Activated CD8-positive, alpha-beta memory T cell treated with anti-CD3 and anti-CD28 coated beads for 1 hour (primary cell): ENCODE measurements at regions not wholly inside any gene's neighbourhood (a gene's known extent, or its start where the extent isn't known, plus 50 kb on each side); places are given as distances from the start of the nearest gene placed in this dataset.

Experiments used
- DNase-seq, 2 donors: peaks; one replicate each; pipeline ENCODE4 v3.0.0-alpha.2; 2020; ENCODE audit warnings: low read depth in 1 of 2; ENCODE audit errors: extremely low read depth in 1 of 2

- no peak for DNase-seq
Measured at GRCh38 chr22:27635435-27635834, 166.1 kb downstream of the MN1 start.

- no peak for DNase-seq
Measured at GRCh38 chr22:27635852-27636251, 165.7 kb downstream of the MN1 start.

DNA sequence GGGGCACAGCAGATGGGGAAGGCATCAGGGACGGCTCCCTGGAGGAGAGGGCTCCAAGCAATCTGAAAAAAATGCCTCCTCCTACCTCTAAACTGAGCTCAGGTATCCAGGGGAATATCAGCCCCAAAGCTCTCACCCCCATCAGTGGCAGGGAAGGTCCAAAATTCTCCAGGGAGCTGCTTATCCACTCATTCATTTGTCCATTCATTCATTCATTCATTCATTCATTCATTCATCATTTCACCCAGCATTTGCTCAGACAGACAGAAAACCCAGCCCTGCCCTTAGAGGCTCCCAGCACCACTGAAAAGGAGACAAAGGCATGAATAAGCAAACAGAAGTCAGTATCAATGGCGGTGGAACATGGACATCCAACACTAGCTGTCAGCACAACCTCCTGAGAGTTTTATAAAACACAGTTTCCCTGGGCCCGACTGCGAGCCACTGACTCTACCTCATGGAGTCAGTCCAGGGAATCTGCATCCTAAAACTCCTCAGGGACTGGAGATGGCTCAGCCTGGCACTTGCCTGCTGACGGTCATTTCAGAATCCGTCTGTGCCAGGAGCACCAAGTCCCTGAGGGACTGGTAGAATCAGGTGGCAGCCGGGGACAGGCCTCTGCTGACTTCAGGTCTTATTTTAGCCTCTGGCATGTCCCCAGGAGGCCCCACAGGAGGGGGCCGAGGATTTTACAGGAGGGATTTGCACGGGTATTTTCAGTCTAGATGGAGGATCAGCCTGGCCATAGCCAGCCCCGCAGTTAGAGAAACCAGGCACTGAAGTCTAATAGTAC is 164.6 kb downstream of the MN1 start:
- DNase-seq, result no peak

DNA sequence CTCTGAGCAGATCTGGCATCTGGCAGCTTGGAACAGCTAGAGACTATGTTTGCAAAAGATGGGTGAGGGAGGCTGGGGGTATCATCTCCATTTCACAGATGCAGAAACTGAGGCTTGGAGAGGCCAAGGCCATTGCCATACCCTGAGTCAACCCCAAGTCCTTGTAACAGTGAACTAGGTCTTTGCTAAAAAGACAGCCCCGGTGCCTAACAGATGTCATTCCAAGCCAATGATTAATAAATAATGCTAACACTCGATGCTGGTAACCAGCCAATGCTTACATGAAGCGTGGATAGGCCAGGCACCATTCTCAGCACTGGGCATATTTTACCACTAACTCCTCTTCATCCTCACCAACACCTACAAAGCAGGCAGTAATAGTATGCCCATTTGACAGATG is 164.0 kb downstream of the MN1 start:
- DNase-seq, result no peak

DNA sequence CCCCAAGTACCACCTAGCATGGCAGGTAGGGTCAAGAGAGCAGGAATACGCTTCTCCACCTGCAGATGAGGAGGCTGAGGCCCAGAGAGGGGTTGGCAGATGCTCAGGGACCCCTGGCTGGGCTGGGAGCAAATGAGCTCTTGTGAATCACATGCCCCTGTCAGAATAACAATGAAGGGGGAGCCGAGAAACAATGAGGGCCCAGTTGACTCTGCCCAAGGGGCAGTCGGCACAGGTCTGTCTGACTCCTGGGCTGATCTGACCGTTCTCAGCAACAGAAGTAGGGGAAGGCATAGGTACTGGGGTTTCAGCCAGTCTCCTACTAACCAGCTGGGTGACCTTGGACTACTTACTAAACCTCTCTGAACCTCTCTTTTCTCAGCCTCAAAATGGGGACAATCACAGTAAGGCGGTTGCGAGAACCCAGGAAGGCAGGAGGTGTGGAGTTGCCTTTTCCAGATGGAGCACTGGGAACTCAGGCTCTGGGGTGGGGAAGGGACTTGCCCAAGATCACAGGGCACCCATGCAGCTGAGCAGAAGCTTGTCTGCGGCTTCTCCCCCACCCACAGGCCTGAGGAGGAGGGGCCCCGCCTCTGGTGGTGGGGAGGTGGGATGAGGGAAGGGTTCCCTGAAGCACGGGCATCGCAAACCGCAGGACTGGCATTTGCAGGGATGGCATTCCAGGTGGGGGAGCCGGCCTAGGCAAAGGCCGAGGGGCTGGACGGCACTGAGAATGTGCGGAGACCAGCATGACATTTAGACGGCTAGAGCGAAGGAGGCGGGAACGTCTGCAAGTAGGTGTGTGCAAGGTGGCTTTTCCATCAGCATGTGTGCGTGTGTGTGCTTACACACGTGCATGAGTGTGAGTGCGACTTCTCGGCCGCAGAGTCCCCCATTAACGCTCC is 163.0 kb downstream of the MN1 start:
- DNase-seq, result no peak

- no peak for DNase-seq
Measured at GRCh38 chr22:27639248-27640086, 162.1 kb downstream of the MN1 start.

- DNase-seq, result no peak
Measured at GRCh38 chr22:27641049-27641795, 160.3 kb downstream of the MN1 start.

DNA sequence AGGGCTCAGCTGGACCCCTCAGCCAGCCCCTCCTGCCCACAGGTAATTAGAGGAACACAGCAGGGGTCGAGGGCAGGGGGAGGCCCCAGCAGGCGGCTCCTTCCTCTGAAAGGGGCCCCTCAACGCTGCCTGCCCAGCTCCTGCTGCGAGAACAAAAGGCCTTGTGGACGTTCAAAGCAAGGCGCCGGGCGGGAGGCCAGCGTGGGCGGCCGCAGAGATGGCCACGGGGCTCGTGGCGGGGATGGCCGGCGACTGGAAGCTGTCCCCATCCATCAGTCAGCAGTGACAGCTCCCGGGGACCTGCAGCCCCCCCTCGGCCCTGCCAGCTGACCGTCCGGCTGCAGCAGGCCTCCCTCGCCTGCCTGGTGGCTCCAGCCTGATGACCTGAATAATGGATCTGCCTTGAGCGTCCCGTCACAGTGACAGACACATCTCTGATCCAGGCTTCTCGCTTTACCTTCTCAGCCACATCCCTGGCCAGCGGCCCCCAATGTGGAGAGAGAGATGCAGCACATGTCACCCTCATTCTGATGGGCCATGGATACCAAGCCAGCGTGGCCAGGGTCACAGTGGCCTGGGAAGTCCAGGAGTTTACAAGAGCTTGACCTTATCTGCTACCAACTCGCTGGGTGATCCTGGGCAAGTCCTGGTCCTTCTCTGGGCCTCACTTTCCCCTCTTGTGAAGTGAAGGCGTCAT is 159.3 kb downstream of the MN1 start:
- DNase-seq, result no peak

- DNase-seq, result no peak
Measured at GRCh38 chr22:27643907-27644306, 157.6 kb downstream of the MN1 start.

DNA sequence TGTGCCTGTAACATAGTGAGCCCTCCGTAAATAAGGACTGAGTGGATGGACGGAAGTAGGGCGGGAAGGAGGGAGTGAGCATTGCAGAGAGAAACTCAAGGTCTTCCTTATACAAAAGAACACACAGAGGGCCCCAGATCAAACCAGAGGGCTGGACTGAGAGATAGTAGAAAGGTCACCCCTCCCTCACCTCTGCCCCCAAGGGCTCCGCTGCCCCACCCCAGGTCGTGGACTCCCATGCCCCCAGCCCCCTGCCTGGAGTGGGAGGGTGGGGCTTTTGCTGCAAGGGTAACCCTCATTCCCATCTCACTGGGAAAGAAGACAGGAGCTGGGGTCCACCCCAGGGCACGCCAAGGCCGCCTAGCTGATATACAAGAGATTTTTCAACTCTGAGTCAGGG is 157.0 kb downstream of the MN1 start:
- DNase-seq, result no peak

- no peak for DNase-seq
Measured at GRCh38 chr22:27647540-27647939, 154.0 kb downstream of the MN1 start.

DNA sequence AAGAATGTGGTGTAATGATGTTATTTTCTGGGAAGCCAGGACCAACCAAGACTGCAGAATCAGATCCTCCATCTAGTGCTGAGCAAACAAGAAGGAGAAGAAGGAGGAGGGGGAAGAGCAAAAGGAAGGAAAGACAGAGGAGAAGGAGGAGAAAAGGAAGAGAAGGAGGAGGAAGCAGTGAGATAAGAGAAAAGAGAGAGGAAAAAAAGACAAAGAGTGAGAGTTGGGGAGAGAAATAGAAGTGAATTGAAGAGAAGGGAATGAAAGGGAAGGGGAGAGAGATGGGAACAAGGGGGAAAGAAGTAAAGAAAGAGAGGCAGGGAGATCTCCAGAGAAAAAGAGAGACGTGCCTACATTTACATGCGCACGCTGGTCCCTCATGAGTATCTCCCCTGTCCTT is 153.5 kb downstream of the MN1 start:
- no peak for DNase-seq

DNA sequence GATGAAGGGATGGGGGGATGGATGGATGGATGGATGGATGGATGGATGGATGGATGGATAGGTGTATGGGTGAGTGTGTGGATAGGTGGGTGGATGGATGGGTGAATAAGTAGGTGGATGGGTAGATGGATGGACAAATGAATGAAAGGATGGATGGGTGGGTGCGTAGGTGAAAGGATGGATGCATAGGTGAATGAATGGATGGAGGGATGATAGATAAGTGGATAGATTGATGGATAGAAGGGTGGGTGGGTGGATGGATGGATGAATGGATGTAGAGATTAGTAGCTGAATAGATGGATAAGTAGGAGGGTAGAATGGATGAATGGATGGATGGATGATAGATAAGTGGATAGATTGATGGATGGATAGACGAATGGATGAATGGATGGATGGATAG is 152.7 kb downstream of the MN1 start:
- DNase-seq, result no peak

DNA sequence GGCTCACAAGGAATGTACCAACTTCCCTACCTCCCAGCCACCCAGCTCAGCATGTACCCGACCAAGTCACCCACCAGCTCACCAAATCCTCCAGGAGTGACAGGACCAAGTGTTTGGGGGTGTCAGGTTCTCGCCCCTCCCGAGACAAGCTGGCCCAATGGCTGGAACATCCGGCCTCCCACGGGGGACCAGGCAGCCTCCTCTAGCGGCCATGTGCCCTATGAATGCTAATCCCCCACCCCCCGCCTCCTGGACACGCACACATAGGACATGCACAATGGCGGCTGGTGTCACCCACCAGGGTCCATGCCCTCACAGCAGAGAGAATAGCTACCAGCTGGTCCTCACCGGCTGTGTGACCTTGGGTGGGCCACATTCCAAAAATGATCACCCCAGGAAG is 151.0 kb downstream of the MN1 start:
- DNase-seq, result no peak

DNA sequence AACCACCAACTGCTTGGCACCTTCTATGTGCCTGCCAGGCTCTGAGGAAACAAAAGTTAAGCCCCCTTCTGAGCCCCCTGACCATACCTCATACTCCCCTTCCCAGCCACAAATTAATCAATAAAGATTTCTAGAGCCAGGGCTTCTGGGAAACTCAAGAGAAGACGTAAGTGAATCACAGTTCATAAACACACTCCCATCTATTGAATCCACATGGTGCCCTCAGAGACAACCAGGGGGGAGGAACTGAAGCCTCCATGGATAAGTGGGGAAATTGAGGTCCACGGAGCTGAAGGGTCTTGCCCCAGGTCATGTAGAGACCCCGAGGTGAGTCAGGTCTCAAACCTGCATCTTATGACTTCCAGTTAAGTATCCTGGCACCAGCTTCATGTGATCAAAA is 150.6 kb downstream of the MN1 start:
- DNase-seq, result no peak

DNA sequence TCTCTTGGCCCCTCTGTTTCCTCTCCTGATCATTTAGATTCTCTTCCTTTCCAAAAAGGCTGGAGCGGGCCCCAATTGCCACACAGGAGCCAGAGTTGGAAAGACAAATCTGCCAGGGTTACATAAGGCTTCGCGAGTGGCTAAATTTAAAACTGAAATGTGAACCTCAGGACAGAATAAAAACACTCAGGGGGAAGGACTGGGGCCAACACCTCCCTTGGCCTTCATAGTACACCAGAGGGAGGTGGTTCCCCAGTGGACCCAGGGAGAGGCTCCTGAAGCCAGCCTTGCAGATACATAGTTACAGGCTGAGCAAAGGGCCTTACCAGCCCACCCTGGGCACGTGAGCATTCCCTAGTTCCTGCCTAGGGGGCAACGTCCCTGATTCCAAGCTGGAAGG is 150.1 kb downstream of the MN1 start:
- DNase-seq, result no peak

GRCh38 chr22:27654546-27655445 is 146.8 kb downstream of the MN1 start:
- no peak for DNase-seq

GRCh38 chr22:27655582-27656185 is 145.9 kb downstream of the MN1 start:
- DNase-seq, result no peak

DNA sequence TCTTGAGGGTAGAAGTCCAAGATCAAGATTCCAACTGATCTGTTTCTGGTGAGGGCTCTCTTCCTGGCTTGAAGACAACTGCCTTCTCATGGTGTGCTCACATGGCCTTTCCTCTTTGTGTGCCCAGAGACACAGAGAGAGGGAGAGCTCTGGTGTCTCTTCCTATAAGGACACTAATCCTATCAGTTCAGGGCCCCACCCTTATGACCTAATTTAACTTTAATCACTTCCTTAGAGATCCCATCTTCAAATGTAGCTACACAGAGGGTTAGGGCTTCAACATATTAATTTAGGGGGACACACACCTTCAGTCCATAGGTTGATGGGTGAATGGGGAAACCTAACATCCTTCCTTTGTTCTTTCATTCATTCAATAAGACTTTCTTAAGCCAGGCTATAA is 144.6 kb downstream of the MN1 start:
- DNase-seq, result no peak
